DMS53 (cell line): ENCODE measurements at regions not wholly inside any gene's neighbourhood (a gene's known extent, or its start where the extent isn't known, plus 50 kb on each side); places are given as distances from the start of the nearest gene placed in this dataset.
A peak's percentile ranks its signal among the peaks of the same experiment; 100 is the strongest.
"Not testable (repeated sequence)": the region's sequence is repeated elsewhere in the genome, so short reads cannot be mapped to it uniquely, and the experiment has no call there.

Experiments used
- DNase-seq: peaks from one replicate; lab custom pipeline; 2025; lab: John Stamatoyannopoulos, UW

DNA sequence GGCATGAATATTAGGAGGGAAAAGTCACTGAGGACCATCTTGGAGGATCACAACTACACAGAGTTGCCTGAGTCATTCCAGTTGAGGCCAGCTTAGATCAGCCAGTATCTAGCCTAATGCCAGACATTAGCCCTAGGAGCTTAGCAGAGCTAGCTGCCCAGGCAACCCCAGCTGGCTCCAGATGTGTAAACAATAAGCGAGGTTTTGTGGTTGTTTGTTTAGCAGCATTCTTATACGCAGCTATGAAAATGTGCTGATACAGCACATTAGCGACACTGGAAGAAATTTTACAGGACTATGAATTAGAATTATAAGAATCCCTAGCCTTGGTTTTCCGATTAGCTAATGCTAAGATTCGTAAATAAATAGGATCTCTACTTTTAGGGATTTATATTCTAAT lies 59.3 kb downstream of the BTBD3 start:
- DNase-seq: peak; percentile 77

DNA sequence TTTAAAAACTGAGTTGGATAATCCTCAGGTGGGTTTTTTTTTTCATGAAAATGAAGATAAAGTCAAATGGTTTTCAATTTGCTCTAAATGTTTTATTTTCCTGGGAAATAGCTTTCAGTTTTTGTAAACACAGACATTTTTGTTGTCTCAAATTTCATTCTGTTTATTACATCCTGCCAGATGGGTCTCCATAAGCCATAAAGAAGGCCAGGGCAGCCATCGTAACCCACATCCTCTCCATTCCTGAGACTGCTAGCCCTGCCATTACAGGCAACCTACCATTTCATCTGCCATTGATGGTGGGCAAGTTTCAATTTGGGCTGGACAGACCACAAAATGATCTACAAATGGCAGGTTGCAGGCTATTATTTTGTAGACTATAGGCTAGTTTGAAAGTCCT lies 60.8 kb downstream of the BTBD3 start:
- no peak for DNase-seq

DNA sequence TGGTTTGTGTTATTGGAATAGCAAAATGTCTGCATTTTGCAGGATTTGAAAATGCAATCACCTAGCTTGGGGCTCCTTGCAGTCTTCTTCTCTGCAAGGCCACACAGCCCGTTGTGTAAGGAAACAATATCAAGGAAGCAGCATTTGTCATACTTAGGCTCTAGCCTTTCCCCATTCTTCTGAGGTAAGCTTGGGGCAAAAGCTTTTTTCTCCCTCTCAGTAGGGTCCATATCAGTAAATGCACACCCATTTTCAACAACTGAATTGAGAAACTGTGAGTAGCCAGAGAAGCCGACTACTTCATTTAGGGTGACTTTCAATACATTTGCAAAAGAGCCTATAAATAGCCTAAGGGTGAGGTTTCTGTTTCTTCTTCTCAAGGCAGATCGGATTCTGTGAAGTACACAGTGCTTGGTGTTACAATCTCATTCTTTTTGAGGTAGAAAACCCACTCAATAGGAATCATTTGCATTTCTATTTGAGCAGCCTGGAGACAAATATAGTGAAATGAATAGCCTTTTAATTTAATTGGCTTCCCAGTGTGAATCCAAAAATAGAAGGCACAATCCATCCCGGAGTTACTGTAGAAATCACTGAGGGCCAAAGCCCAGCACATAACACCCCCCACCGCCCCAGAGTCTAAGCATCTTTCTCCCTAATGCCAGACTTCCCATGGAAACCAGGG lies 61.8 kb downstream of the BTBD3 start:
- DNase-seq: no peak

DNA sequence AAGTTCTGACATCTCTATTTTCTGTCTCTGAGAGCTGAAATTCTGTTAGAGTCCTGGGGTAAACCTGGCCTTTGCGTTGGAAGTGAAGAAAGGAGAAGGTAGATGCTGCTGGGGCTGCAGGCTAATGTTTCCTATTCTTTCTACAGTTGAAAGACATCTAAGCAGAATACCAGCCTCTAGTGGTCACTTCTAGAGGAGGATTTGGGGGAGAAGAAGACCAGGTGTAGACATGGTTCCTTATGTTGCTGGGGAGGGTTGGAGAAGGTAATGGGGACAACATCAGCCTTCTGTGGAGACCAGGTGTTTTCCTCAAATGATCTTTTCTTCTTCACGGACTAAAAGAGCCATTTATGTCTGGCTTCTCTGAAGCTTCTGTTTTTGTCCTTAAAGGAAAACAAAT lies 62.6 kb downstream of the BTBD3 start:
- DNase-seq: no peak

DNA sequence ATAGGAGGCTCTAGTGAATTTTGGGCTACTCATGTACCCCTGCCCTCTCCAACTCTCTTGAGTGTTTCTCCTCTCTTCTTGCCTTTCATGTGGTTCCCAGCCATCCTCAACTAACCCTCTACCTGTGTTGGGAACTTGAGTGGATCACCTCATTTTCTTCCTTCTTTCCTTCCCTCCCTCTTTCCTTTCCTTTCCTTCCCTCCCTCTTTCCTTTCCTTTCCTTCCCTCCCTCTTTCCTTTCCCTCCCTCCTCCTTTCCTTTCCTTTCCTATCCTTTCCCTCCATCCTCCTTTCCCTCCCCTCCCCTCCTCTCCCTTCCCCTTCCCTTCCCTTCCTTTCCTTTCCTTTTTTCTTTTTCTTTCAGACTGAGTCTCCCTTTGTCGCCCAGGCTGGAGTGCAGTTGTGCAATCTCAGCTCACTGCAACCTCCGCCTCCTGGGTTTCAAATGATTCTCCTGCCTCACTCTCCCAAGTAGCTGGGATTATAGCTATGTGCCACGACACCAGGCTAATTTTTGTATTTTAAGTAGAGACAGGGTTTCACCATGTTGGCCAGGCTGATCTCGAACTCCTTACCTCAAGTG lies 63.8 kb downstream of the BTBD3 start:
- no peak for DNase-seq

DNA sequence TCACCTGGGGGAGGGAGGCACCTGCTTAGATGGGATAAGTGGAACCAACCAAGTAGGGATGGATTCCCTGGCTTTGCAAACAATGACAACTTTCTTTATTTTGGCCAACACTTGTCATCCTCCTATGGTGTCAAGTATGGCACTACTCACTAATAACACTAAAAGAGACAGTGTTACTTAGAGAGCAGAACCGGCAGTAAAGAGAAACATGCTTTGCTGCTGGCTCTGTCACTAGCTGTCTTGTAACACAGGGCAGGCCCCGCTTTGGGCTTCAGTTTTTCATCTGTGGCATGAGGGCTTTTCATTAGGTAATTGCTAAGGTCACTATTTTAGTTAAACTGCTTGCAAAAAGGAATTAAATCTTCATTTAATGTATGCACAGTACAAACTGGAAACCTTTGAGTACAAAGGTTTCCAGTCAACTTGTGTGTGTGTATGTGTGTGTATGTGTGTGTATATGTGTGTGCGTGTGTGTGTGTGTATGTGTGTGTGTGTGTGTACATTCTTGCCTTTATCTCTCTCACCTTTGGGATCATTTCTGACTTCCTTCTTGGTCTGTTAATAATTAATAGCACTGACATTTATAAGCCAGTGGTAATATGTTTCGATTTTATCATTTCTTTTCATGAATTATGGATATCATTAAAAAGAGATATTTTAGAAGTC lies 64.7 kb downstream of the BTBD3 start:
- peak; percentile 81 for DNase-seq

DNA sequence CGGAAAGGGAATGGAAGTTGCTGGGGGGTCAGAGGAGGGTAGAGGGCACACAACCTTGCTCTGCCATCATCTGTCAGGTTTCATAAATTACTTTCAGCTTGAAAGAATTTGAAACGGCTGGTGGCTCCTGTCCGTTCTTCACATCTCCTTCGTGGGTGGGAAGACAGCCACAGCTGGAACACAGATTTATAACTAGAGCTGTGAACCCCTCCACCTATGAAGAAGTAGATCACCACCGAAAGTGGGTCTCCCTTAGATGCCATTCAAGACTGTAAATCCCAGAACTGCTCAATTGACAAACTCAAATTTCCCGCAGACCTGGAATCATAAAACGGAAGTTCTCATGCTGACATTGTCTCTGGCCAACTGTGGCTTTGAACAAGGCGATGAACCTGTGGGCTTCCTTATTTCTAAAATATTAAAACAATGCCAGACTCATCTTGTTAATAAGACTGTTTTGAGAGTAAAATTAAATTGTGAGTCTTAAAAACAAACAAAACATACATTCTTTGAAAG lies 65.3 kb downstream of the BTBD3 start:
- peak; percentile 75 for DNase-seq

DNA sequence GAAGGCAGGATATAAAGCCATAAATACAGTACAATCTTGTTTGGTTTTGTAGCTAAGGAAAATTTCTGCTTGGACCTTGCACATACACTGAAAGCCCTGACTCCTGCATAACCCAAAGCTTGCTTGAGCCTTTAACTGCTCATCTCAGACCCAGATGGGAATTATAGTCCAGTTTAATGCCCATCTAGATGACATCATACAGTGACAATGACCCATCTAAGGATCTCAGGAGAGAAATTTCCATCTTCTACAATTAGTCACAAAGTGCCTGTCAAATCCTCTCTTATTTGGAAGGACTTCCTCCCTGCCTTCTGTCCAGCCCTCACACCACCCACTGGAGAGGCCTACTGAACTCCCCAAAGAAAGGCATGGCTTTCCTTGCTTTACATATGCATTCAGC lies 69.3 kb downstream of the BTBD3 start:
- DNase-seq: no peak

DNA sequence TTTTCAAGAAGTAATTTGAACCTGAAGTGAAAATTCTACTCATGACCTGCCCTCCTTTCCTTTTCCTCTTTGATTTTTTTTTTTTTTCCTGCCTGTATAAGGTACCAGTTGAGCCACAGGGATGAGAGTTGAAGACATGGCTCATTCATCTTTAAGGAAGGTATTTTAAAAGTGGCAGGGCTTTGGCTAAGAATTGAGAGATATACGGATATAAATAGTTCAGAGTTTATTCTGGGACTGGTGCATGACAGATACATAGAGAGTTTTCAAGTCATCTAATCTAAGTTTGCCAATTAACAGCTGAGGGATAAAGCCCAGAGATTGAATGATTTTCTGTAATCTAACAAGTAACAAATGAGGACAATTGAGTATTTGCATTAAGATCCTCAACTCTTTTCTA lies 69.8 kb downstream of the BTBD3 start:
- no peak for DNase-seq

DNA sequence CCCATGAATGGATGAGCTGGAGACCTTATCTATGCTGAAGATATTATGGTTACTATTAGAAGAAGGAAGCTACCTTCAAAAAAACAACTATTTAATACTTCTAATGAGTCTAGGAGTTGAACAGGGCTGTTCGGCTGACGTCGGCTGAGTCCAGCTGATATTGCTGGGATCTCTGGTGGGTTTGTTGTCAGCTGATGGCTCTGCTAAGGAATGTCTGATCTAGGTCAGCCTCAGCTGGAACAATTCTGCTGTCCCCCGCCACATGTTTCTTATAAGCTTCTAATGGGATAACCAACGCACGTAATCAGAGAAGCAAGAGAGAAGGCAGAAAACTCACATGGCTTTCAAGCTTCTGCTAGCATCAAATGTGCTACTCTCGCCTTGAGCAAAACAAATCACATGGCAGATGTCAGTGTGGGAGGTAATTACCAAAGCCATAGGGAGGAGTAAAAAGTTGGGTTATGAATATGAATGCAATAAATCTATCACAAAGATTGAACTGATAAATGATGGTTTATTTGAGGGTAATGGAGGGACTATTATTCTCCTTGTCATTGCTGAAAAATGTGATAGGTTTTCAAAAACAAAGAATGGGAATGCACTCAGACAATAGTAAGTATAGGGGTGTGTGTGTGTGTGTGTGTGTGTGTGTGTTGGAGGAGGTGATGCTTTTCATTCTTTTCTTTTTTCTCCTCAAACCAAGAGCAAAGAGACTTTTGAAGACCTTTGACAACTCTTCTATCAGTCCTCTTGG lies 71.5 kb downstream of the BTBD3 start:
- DNase-seq: no peak

DNA sequence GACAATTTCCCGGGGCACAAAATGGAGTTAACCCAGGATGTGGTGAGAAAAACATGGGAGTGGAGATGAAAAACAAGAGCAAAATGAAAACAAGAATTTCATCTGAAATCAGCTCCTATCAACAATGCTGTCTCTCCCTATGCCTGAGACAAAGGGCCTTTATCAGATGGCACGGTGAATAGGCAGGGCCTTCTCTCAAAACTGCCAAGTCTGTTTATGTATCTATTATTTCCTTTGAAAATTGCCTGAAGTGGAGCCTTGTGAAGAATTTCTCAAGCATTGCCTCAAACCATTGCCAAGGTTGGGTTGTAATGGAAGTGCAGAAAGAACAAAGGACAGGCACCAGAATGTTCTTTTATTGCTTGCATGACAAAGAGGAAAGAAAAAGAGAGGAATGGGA lies 74.7 kb downstream of the BTBD3 start:
- no peak for DNase-seq

DNA sequence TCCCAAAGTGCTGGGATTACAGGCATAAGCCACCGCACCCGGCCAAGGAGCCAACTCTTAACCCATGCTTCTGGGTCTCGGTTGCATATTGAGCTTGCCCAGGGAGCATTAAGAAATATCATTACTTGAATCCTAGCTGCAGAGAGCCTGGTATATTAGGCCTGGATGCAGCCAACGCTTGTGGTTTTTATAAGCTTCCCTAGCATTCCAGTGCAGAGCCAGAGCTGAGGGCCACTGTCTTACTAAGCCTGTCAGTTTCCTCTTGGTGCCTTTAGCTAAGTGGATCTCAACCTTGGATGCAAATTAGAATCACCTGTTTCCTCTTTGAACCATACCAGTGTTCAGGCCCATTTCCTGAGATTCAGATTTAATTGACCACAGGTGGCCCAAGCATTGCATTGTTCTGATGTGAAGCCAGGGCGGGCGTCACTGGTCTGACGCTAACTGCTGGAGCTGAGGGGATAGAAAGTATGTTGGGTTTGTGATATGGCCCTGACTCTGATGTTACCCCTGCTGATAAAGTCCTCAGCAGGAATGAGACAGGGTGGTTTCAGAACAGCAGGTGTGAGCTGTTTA lies 76.3 kb downstream of the BTBD3 start:
- peak; percentile 49 for DNase-seq

DNA sequence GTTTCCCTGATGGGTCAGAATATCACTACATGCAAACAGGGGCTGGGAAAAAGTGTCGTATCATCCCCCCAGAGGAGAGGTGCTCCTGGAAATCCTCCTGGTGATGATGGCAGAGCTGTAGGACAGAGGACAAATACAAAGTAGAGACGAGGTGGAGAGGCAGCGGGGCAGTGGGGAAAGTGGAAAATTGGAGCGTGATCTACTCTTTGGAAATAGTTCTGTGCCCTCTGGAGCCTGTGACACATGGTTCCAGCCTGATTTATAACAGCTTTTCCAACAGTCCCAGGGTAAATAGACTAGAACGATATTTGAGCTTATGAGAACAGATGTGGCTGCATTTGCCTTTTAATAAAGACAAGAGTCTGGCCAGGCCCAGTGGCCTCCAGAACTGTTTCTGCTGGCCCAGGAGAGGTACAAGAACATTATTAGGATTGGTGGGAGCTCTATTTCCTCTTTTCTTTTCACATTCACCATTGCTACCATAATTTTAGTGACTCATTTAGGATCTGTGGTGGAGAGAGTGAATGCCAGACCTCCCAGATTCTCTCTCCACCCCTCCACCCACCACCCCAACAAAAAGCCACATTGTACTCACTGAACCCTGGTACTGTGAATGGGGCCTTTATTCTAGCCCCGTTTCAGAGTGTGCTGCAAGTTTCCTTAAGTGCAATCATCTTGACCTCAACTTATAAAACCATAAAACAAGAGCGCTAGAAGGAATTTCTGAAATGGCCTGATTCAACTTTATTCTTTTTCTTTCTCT lies 78.3 kb downstream of the BTBD3 start:
- DNase-seq: no peak

DNA sequence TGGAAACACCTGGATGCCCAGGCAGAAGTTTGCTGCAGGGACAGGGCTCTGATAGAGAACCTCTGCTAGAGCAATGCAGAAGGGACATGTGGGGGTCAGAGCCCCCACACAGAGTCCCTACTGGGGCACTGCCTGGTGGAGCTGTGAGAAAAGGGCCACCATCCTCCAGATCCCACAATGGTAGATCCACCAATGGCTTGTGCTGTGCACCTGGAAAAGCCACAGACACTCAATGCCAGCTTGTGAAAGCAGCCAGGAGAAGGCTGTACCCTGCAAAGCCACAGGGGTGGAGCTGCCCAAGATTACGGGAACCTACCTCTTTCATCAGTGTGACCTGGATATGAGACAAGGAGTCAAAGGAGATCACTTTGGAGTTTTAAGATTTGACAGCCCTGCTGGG lies 87.1 kb downstream of the BTBD3 start:
- DNase-seq: not testable (repeated sequence)

DNA sequence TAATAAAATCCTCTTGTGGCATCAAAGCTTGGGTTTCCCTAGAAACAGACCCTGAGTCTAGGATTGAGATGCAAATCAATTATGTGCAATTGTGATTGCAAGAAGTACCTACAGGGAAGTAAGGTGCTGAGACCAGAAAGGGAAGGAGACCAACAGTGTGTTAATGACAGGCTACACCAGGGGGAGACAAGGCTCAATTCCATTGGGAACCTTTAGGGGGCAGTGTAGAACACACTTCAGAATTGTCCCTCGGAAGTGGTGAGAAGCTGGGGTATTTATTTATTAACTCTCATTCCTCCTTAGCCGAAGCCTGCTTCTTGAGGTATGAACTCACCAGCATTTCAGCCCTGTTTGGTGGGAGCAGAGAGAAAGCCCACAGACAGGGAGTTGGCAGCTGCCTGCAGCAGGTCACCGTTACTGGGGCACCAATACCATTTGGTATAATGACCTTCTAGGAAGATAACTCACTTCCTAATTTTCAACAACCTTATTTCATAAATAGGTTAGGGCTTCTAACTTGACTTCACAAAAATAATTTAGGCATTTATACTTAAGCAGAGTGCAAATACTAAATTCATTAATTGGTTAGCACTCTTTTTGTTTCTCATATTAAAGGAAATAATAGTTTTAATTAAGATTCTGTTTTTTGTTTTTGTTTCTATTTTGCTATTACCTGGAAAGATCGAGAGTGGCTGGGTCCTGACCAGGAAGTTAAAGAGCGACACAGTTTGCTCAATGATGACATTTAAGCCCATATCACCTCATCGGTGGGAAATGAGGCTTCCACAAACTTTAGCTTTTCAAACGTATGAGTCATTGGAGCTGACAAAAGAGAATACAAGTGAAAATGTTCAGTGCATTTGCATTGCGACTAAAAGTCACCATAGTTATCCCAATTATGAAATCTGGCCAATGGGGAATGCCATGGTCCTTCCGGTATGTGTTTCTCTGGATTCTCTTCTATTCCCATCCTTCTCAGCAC lies 94.8 kb downstream of the BTBD3 start:
- peak; percentile 86 for DNase-seq

DNA sequence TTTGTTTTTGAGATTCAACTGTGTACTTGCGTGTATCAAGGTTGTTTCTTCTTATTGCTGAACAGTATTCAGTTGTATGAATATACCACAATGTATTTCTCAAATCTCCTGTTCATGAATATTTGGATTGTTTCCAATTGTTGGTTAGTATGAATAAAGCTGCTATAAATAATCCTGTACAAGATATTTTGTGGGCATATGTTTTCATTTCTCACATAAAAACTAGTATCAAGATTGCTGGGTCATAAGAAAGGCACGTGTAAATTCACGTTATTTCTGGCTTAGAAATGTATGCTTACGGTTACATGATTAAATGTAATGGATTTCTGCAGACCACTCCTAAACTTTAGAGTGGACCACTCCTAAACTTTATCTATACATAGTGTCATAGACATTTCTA lies 96.6 kb downstream of the BTBD3 start:
- DNase-seq: no peak

DNA sequence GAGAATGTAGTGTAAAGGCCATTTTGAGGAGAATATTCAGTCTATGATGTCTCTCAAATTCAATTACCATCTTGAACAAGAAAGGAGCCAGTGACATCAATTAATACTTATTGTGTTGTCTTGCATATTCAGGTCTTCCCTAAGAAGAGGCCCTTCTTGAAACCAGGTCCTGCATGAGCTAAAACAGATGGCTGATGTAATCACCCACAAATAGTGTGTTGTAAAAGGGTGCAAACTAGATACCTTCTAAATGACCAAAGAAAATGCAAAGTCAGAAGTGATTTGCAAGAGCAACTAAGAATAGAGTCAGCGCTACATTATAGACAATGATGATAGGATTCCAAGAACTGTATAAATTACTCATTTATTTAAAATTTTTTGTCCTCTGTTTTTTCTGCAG lies 97.0 kb downstream of the BTBD3 start:
- no peak for DNase-seq

DNA sequence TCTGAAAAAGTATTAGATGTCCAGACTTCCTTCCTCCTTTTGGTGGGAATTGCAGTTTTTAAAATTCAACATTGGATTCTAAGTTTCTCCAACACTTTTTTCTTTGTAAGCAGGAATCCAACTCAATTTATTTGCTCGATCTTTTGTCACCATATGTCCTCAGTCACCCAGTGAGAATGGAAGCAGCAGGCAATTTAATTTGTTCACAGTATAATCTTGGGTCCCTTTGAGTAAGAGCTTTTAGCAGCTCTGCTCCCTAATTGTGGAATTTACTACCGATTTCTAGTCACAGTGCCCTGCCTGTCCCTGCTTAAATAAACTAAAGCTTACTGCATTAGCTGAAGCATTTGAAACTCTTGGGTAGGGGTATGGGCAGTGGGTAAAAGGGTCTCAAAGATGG lies 98.6 kb downstream of the BTBD3 start:
- DNase-seq: no peak

DNA sequence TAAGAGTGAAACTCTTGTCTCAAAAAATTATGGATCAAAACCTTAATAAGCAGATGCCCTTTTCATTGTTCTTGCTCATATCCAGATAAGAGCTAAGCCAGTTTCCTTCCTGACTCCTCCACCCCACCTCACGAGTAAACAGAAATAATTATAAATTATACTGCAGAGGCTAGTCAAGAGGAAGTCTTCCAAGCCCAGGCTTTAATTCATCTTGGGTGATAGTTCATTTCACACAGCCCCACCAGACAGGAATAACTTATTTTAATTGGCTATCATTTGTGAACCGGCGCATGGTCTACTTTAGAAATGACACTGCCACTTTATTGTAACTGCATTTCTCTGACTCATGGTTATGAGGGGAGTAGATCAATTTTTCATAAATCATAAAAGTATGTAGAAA lies 102.0 kb downstream of the BTBD3 start:
- DNase-seq: no peak

DNA sequence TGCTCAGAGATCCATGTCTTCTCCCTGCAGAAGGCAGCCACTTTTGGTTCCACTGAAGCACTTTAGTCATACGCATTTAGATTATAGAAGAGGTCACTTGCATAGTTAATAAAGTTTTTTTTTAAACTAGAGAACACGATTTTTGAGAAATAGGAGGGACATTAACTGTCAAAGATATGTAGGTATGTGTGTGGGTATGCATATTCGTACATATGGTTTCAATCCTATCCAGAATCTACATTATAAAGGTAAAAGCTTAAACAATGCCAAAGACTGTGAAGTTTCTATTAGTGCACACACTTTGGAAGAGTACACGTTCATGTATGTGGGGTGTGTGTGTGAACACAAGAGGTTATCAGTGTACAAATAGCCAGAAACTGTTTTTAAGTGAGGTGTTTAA lies 103.2 kb downstream of the BTBD3 start:
- no peak for DNase-seq
